MM.1S (cell line): ENCODE measurements at regions not wholly inside any gene's neighbourhood (a gene's known extent, or its start where the extent isn't known, plus 50 kb on each side); places are given as distances from the start of the nearest gene placed in this dataset.

ENCODE experiments used
- CTCF ChIP-seq: fragments of 300-600 bp; sonication (generic); IDR thresholded peaks from 2 replicates; pipeline ENCODE4 v1.5.1; 2016; ENCODE audit warnings: antibody characterized with exemption, low read length, mixed read lengths
- EZH2 ChIP-seq: fragments of 300-600 bp; sonication (generic); optimal IDR thresholded peaks from 2 replicates; pipeline ENCODE3; 2017; ENCODE audit warnings: low read depth, mild to moderate bottlenecking, antibody characterized with exemption, low read length, mixed read lengths
- EZH2phosphoT487 ChIP-seq: fragments of 300-600 bp; sonication (generic); IDR thresholded peaks from 2 replicates; pipeline ENCODE4 v1.6.1; 2018; ENCODE audit warnings: antibody characterized with exemption, low read length

DNA sequence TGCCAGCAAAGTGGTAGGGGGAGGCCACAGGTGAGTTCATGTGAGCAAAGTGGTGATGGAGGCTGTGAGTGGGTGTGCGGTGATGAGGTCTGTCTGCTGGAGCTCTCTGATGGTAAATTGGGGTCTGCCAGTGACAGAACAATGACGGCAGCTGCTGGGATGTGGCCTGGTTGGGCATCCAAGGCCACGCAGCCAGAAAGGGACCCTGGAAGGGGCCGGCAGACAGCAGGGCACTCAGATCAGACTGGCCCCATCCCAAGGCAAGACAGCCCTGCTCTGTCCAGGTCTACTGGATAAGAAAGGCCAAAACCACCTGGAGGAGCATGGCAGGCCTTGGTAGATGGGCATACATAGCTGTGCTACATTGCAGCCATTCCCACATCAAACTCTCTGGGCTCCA lies 412.9 kb upstream of the RGMB start:
- no peak for TF ChIP-seq CTCF
- TF ChIP-seq EZH2phosphoT487, result no peak
- TF ChIP-seq EZH2, result no peak
